Subcutaneous abdominal adipose tissue (tissue), 5 donors: ENCODE measurements at regions not wholly inside any gene's neighbourhood (a gene's known extent, or its start where the extent isn't known, plus 50 kb on each side); places are given as distances from the start of the nearest gene placed in this dataset.

ENCODE experiments used
- H3K27ac ChIP-seq: one replicate; pipeline ENCODE4 v1.7.0; 2013; ENCODE audit warnings: low read depth, mild to moderate bottlenecking, inconsistent platforms, low read length, moderate library complexity
- H3K27me3 ChIP-seq, 5 donors: one replicate each; pipeline ENCODE4 v1.7.0; 2013; ENCODE audit warnings: low read length in 5 of 5, inconsistent platforms in 1 of 5; ENCODE audit not compliant: control insufficient read depth in 5 of 5, insufficient read depth in 4 of 5
- H3K36me3 ChIP-seq, 5 donors: one replicate each; pipeline ENCODE4 v1.7.0; 2013; ENCODE audit warnings: low read length in 5 of 5; ENCODE audit not compliant: control insufficient read depth in 5 of 5, insufficient read depth in 5 of 5
- H3K4me1 ChIP-seq, 5 donors: one replicate each; pipeline ENCODE4 v1.7.0; 2013; ENCODE audit warnings: low read length in 5 of 5, mild to moderate bottlenecking in 3 of 5, moderate library complexity in 1 of 5; ENCODE audit not compliant: control insufficient read depth in 5 of 5, insufficient read depth in 5 of 5
- H3K4me3 ChIP-seq, 5 donors: one replicate each; pipeline ENCODE4 v1.7.0; 2013; ENCODE audit warnings: low read length in 5 of 5, low read depth in 1 of 5
- H3K9ac ChIP-seq, 5 donors: one replicate each; pipeline ENCODE4 v1.7.0; 2013; ENCODE audit warnings: low read length in 5 of 5, mild to moderate bottlenecking in 4 of 5, moderate library complexity in 3 of 5
- H3K9me3 ChIP-seq, 5 donors: one replicate each; pipeline ENCODE4 v1.7.0; 2013; ENCODE audit warnings: low read length in 5 of 5; ENCODE audit not compliant: control insufficient read depth in 5 of 5
- donor health status: healthy.
- donor health status: healthy.
- donor health status: healthy.
- donor health status: healthy.
- donor health status: healthy.

DNA sequence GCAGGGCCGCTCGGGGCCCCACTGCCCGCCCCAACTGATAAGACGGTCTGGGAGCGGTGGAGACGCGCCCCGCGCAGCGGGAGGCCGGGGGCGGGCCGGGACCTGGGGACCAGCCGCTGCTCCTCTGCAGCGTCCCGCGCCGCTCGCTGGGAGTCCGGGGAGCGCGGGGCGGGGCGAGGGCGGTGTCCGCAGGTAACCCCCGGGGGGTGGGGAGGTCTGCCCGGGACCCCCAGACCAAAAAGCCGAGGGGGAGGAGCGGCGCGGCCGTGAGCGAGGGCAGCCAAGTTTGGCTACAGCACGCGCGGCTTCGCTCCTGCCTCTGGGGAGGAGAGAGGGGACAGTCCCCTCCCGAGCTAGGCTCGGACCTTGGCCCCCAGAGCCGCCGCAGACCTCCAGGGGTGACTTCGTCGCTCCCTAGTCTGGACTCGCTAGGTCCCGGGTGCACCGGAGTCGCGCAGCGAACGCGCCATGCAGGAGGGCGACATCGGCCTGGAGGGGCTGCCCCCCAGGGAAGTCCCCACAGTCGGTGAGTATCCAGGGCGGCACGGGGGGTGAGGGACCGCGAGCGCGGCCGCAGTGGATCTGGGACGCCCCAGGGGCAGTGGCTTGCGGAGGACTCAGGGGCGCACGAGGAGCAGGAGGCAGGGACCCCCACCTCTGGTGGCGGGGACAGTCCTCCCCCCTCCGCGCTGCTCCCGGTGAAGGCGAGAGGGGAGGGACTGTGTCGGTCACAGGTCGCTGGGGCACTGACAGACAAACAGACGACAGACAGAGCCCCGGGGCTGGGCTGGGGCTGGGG is 92.3 kb upstream of the ANO1 start:
- Histone ChIP-seq H3K27me3 (peaks cover 17 to 50% (median 28%) of the 10 kb centered on the region in 5 donors), H3K4me3 (peak overlapping the region in 4 of 5 donors; percentile 22 to 43 (median 33)), H3K36me3 (no peaks in the 10 kb centered on the region), H3K9ac (peak overlapping the region in 1 of 5 donors; percentile 35), H3K4me1 (peaks cover 0 to 31% (median 21%) of the 10 kb centered on the region in 5 donors), H3K9me3 (no peaks in the 10 kb centered on the region), H3K27ac (no peak overlapping the region)

GRCh38 chr11:69986440-69986787 is 91.7 kb upstream of the ANO1 start:
- Histone ChIP-seq H3K27ac (no peak overlapping the region), H3K36me3 (no peaks in the 10 kb centered on the region), H3K4me1 (peaks cover 0 to 31% (median 21%) of the 10 kb centered on the region in 5 donors), H3K4me3 (peak overlapping the region in 3 of 5 donors; percentile 22 to 34 (median 32)), H3K9me3 (no peaks in the 10 kb centered on the region), H3K27me3 (peaks cover 17 to 47% (median 28%) of the 10 kb centered on the region in 5 donors), H3K9ac (peak overlapping the region in 1 of 5 donors; percentile 35)

DNA sequence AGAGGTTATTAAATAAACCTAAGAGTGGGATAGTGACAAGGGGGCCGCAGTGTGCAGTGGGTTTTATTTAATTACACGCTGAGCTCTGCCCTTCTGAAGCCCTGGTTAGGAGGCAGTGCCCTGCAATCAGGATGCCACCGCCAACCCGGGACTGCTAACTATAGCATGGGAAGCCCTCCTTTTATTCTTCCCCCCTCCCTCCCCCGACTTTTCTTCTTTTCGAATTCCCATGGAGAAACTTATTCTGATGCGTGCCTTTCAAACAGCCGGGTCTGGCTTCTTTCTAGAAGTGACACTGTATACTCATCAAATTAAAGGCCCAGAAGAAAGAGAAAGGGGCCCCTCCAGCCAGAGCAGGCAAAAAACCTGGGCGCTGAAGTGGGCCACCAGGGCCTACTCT is 91.3 kb upstream of the ANO1 start:
- H3K36me3 ChIP-seq = no peaks in the 10 kb centered on the region
- H3K9me3 ChIP-seq = no peaks in the 10 kb centered on the region
- no peak overlapping the region for H3K4me3 ChIP-seq
- peaks cover 0 to 31% (median 21%) of the 10 kb centered on the region in 5 donors for H3K4me1 ChIP-seq
- no peak overlapping the region for H3K27ac ChIP-seq
- peaks cover 17 to 46% (median 28%) of the 10 kb centered on the region in 5 donors for H3K27me3 ChIP-seq
- H3K9ac ChIP-seq = no peak overlapping the region

DNA sequence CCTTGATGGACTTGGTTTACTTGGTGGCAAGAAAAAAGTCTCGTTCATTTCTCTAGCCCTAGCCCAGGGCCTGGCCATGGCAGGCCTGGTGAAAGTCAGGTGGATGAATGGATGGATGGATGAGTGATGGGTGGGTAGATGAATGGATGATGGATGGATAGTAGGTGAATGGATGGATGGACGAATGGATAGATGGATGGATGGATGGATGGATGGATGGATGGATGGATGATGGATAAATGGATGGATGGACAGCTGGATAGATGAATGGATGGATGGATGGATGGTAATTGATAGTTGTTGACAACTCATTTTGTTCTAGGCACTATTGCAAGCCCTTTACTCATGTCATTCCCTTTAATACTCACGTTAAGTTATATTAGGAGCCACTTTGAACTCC is 86.1 kb upstream of the ANO1 start:
- Histone ChIP-seq H3K27me3 (peaks cover 3 to 8% (median 5%) of the 10 kb centered on the region in 5 donors), H3K9ac (no peak overlapping the region), H3K4me3 (no peak overlapping the region), H3K4me1 (no peaks in the 10 kb centered on the region), H3K9me3 (peaks cover 0 to 3% (median 0%) of the 10 kb centered on the region in 5 donors), H3K36me3 (no peaks in the 10 kb centered on the region), H3K27ac (no peak overlapping the region)

DNA sequence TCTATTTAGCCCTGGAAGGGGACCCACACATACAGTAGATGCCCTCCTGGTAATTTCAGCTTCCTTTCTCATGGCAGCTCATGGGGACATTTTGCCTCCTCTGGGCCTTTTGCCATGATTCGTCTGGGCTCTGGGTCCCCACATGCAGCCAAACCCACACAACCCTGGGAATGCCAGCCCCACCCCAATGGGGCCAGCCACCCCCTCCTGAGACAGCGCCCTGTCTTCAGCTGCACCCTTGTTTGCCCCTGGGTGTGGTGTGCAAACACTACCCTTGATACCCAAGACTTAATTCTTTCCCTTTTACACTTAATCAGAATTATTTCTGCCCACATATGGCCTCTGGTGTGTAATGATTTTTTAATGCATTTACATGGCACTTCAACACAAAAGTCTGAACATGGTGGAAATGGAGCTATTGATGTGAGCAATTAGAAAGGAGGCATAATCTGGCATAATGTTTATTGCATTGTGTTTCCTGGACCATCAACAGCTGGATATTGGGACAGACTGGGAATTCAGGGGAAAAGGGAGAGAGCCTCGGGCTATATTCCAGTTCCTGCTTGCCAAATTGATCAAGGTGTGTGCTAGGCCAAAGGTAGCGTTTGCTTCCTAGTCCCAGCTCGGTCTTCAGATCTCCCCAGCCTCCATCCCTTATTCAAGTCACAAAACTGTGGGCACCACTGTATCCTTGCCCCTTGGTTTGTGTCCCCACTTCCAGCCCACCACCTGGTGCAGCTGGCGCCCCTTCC is 85.0 kb upstream of the ANO1 start:
- Histone ChIP-seq H3K4me1 (no peaks in the 10 kb centered on the region), H3K27ac (no peak overlapping the region), H3K4me3 (no peak overlapping the region), H3K27me3 (peaks cover under 1 to 5% (median 3%) of the 10 kb centered on the region in 5 donors), H3K9ac (no peak overlapping the region), H3K9me3 (peaks cover 0 to 3% (median 0%) of the 10 kb centered on the region in 5 donors), H3K36me3 (no peaks in the 10 kb centered on the region)

GRCh38 chr11:69994810-69995209 is 83.3 kb upstream of the ANO1 start:
- Histone ChIP-seq H3K27ac (no peak overlapping the region), H3K4me1 (peaks cover 0 to 1% (median 0%) of the 10 kb centered on the region in 5 donors)

DNA sequence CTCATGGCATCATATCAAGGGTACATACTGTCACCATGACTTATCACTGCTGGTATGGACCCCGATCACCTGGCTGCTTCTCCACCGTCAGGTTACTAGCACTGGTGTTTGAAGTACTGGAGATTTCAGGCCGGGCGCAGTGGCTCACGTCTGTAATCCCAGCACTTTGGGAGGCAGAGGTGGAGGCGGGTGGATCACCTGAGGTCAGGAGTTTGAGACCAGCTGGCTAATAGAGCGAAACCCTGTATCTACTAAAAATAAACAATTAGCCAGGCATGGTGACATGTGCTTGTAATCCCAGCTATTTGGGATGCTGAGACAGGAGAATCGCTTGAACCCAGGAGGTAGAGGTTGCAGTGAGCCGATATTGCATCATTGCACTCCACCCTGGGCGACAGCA is 82.4 kb upstream of the ANO1 start:
- Histone ChIP-seq H3K36me3 (no peaks in the 10 kb centered on the region), H3K9me3 (peaks cover 0 to 3% (median 0%) of the 10 kb centered on the region in 5 donors), H3K9ac (no peak overlapping the region), H3K27me3 (peaks cover 0 to 2% (median 0%) of the 10 kb centered on the region in 5 donors), H3K4me3 (no peak overlapping the region), H3K4me1 (peaks cover 0 to 3% (median 0%) of the 10 kb centered on the region in 5 donors), H3K27ac (no peak overlapping the region)

More at GRCh38 chr11:69994810-69995209, 83.3 kb upstream of the ANO1 start:
- H3K4me3 ChIP-seq = no peak overlapping the region
- H3K36me3 ChIP-seq = no peaks in the 10 kb centered on the region
- H3K9ac ChIP-seq = no peak overlapping the region
- peaks cover 0 to 3% (median 0%) of the 10 kb centered on the region in 5 donors for H3K9me3 ChIP-seq
- H3K27me3 ChIP-seq = peaks cover 0 to 2% (median 0%) of the 10 kb centered on the region in 5 donors

DNA sequence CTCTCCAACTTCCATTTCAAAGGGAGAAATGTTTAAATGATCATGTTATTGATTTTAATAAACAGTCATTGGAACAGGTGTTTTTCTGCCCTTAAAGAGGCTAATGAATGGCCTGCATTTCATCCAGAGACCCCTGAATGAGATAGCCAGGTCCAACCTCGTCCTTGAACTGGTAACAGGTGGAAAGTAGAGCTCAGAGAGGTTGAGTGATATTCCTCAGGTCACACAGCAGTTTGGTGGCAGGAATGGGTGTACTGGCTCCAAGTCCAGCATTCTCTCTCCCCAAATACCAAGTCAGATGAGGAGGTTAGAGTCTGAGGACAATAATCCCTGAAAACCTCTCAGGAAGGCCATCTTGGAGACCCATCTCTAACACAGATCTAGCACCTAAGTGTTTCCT is 81.7 kb upstream of the ANO1 start:
- Histone ChIP-seq H3K4me1 (peaks cover 0 to 3% (median 0%) of the 10 kb centered on the region in 5 donors), H3K36me3 (no peaks in the 10 kb centered on the region), H3K4me3 (no peak overlapping the region), H3K9me3 (peaks cover 0 to 3% (median 0%) of the 10 kb centered on the region in 5 donors), H3K27me3 (peaks cover 0 to 2% (median 0%) of the 10 kb centered on the region in 5 donors), H3K27ac (no peak overlapping the region), H3K9ac (no peak overlapping the region)

GRCh38 chr11:69997352-69997751 is 80.8 kb upstream of the ANO1 start:
- H3K27me3 ChIP-seq = peaks cover 0 to 2% (median 0%) of the 10 kb centered on the region in 5 donors

DNA sequence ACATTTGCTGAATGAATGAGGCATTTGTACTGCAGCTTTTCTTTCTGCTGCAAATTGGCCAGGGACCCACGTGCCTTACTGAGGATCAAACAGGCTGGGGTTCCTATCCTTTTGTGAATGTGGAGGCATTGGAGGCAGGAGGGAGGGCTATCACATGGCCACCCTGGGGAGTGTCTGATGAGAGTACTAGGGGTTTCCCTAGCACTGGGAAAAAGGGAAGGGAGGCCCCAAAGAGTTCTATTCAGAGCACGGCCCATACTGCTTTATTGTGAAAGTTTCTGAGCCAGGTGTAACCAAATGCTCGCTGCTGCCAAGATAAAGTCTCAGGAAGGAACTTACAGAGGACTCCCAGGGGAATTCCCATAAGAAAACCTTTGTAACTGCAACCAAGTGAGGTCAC is 78.4 kb upstream of the ANO1 start:
- Histone ChIP-seq H3K9me3 (peaks cover 0 to 3% (median 0%) of the 10 kb centered on the region in 5 donors), H3K9ac (no peak overlapping the region), H3K4me3 (no peak overlapping the region), H3K27ac (no peak overlapping the region), H3K4me1 (peaks cover 0 to 3% (median 0%) of the 10 kb centered on the region in 5 donors), H3K27me3 (peaks cover 0 to 8% (median 0%) of the 10 kb centered on the region in 5 donors), H3K36me3 (no peaks in the 10 kb centered on the region)

More at GRCh38 chr11:69997352-69997751, 80.8 kb upstream of the ANO1 start:
- peaks cover 0 to 3% (median 0%) of the 10 kb centered on the region in 5 donors for H3K9me3 ChIP-seq
- no peak overlapping the region for H3K9ac ChIP-seq
- H3K36me3 ChIP-seq = no peaks in the 10 kb centered on the region
- peaks cover 0 to 3% (median 0%) of the 10 kb centered on the region in 5 donors for H3K4me1 ChIP-seq
- no peak overlapping the region for H3K4me3 ChIP-seq
- H3K27ac ChIP-seq = no peak overlapping the region
